Right atrium auricular region (tissue), 2 donors: ENCODE measurements at regions not wholly inside any gene's neighbourhood (a gene's known extent, or its start where the extent isn't known, plus 50 kb on each side); places are given as distances from the start of the nearest gene placed in this dataset.
A peak's percentile ranks its signal among the peaks of the same experiment; 100 is the strongest.

ENCODE experiments used
- DNase-seq: peaks from one replicate; pipeline ENCODE4 v3.0.0-alpha.2; 2019; ENCODE audit warnings: low spot score
- H3K27ac ChIP-seq, 2 donors: fragments of 200-600 bp; sonication (generic); 1 replicate in 1 of 2; 2 replicates in 1 of 2; pipeline ENCODE4 v1.5.1; 2016 to 2019
- H3K27me3 ChIP-seq, 2 donors: fragments of 200-600 bp; sonication (generic); one replicate each; pipeline versions ENCODE4 v1.5.1 to v1.6.0; 2017 to 2019
- H3K36me3 ChIP-seq: fragments of 200-600 bp; sonication (generic); one replicate; pipeline ENCODE4 v1.5.1; 2016
- H3K4me1 ChIP-seq, 2 donors: fragments of 200-600 bp; sonication (generic); one replicate each; pipeline versions ENCODE4 v1.5.1 to v1.6.0; 2017 to 2019
- H3K4me3 ChIP-seq, 2 donors: fragments of 200-600 bp; sonication (generic); 1 replicate in 1 of 2; 2 replicates in 1 of 2; pipeline ENCODE4 v1.5.1; 2017 to 2019; ENCODE audit warnings: mild to moderate bottlenecking in 1 of 2, moderate library complexity in 1 of 2
- H3K9me3 ChIP-seq, 2 donors: fragments of 200-600 bp; sonication (generic); one replicate each; pipeline ENCODE4 v1.5.1; 2019
- CTCF ChIP-seq, 2 donors: fragments of 200-600 bp; sonication (generic); IDR thresholded peaks; one replicate each; pipeline ENCODE4 v1.5.1; 2019; ENCODE audit warnings: antibody characterized with exemption in 2 of 2

GRCh38 chr2:242011516-242011915, 142.0 kb downstream of the RTP5 start:
- H3K9me3 ChIP-seq = no peaks in the 10 kb centered on the region
- H3K27me3 ChIP-seq = no peaks in the 10 kb centered on the region
- no peaks in the 10 kb centered on the region for H3K36me3 ChIP-seq
- peak; percentile 52 for DNase-seq
- no peak overlapping the region for H3K27ac ChIP-seq
- H3K4me1 ChIP-seq = no peaks in the 10 kb centered on the region
- H3K4me3 ChIP-seq = no peak overlapping the region
- no peak for TF ChIP-seq CTCF (IDR thresholded peaks at IDR 0.05)

GRCh38 chr2:242011991-242012764, 142.6 kb downstream of the RTP5 start:
- no peak overlapping the region for H3K27ac ChIP-seq
- no peaks in the 10 kb centered on the region for H3K36me3 ChIP-seq
- H3K9me3 ChIP-seq = no peaks in the 10 kb centered on the region
- H3K4me1 ChIP-seq = no peaks in the 10 kb centered on the region
- TF ChIP-seq CTCF (IDR thresholded peaks at IDR 0.05) = no peak
- H3K4me3 ChIP-seq = no peak overlapping the region
- DNase-seq = peak; percentile 50
- H3K27me3 ChIP-seq = no peaks in the 10 kb centered on the region

GRCh38 chr2:242012956-242013764, 143.6 kb downstream of the RTP5 start:
- Histone ChIP-seq H3K36me3 (no peaks in the 10 kb centered on the region), H3K9me3 (no peaks in the 10 kb centered on the region), H3K4me1 (no peaks in the 10 kb centered on the region), H3K27ac (no peak overlapping the region), H3K4me3 (no peak overlapping the region), H3K27me3 (no peaks in the 10 kb centered on the region)
- DNase-seq = peak; percentile 42
- TF ChIP-seq CTCF (IDR thresholded peaks at IDR 0.05) = no peak

GRCh38 chr2:242013771-242014170, 144.2 kb downstream of the RTP5 start:
- TF ChIP-seq CTCF (IDR thresholded peaks at IDR 0.05) = no peak
- Histone ChIP-seq H3K27ac (no peak overlapping the region), H3K9me3 (no peaks in the 10 kb centered on the region), H3K4me1 (no peaks in the 10 kb centered on the region), H3K36me3 (no peaks in the 10 kb centered on the region), H3K4me3 (no peak overlapping the region), H3K27me3 (no peaks in the 10 kb centered on the region)
- peak; percentile 28 for DNase-seq

- no peaks in the 10 kb centered on the region for H3K4me1 ChIP-seq
- H3K9me3 ChIP-seq = no peaks in the 10 kb centered on the region
- no peak for DNase-seq
- no peak for TF ChIP-seq CTCF (IDR thresholded peaks at IDR 0.05)
- no peaks in the 10 kb centered on the region for H3K27me3 ChIP-seq
- H3K36me3 ChIP-seq = no peaks in the 10 kb centered on the region
- no peak overlapping the region for H3K4me3 ChIP-seq
- no peak overlapping the region for H3K27ac ChIP-seq
Measured at GRCh38 chr2:242015108-242016065, 145.9 kb downstream of the RTP5 start.
